GM23338 (cell line): ENCODE measurements at regions not wholly inside any gene's neighbourhood (a gene's known extent, or its start where the extent isn't known, plus 50 kb on each side); places are given as distances from the start of the nearest gene placed in this dataset.

Experiments used
- ATAC-seq: fragments of 200-7000 bp; cut with Tn5 transposase; 3 replicates; pipeline ENCODE4 v1.9.1; 2020
- DNase-seq: peaks from one replicate; pipeline ENCODE4 v3.0.0-alpha.2; 2015; ENCODE audit warnings: low spot score
- H2AFZ ChIP-seq: fragments of 200-600 bp; sonication (generic); 2 replicates; pipeline ENCODE4 v1.8.0; 2016; ENCODE audit warnings: antibody characterized with exemption, mild to moderate bottlenecking, moderate library complexity
- H3F3A ChIP-seq: fragments of 200-600 bp; sonication (generic); replicated peaks from 2 replicates; pipeline ENCODE4 v1.8.0; 2017; ENCODE audit warnings: antibody characterized with exemption, mixed run types, low read depth
- H3K27ac ChIP-seq: fragments of 200-600 bp; sonication (generic); 2 replicates; pipeline ENCODE4 v1.6.1; 2016; ENCODE audit warnings: low read depth
- H3K27me3 ChIP-seq: fragments of 200-600 bp; sonication (generic); 2 replicates; pipeline ENCODE4 v1.8.0; 2016; ENCODE audit warnings: mild to moderate bottlenecking, mixed run types, moderate library complexity; ENCODE audit not compliant: insufficient read depth
- H3K36me3 ChIP-seq: fragments of 200-600 bp; sonication (generic); 2 replicates; pipeline ENCODE4 v1.8.0; 2016; ENCODE audit warnings: mild to moderate bottlenecking; ENCODE audit not compliant: insufficient read depth
- H3K4me1 ChIP-seq: fragments of 200-600 bp; sonication (generic); 2 replicates; pipeline ENCODE4 v1.8.0; 2016; ENCODE audit warnings: mild to moderate bottlenecking, moderate library complexity; ENCODE audit not compliant: insufficient read depth
- H3K4me2 ChIP-seq: fragments of 200-600 bp; sonication (generic); 2 replicates; pipeline ENCODE4 v1.7.1; 2017; ENCODE audit warnings: mixed run types
- H3K4me3 ChIP-seq: fragments of 200-600 bp; sonication (generic); 2 replicates; pipeline ENCODE4 v1.6.1; 2016; ENCODE audit warnings: mixed run types
- H3K79me2 ChIP-seq: fragments of 200-600 bp; sonication (generic); replicated peaks from 2 replicates; pipeline ENCODE4 v1.8.0; 2017; ENCODE audit warnings: mild to moderate bottlenecking; ENCODE audit not compliant: insufficient read depth
- H3K9me2 ChIP-seq: fragments of 200-600 bp; sonication (generic); 2 replicates; pipeline ENCODE4 v1.8.0; 2017; ENCODE audit not compliant: insufficient read depth
- H4K20me1 ChIP-seq: fragments of 200-600 bp; sonication (generic); replicated peaks from 2 replicates; pipeline ENCODE4 v1.8.0; 2017; ENCODE audit warnings: mild to moderate bottlenecking; ENCODE audit not compliant: insufficient read depth
- H3K27ac Mint-ChIP-seq: 2 replicates; pipeline ENCODE4 v1.8.0; 2020; ENCODE audit warnings: inconsistent platforms, mild to moderate bottlenecking, moderate library complexity, mixed read lengths
- H3K27me3 Mint-ChIP-seq: 3 replicates; pipeline ENCODE4 v1.8.0; 2022; ENCODE audit warnings: low read depth, mild to moderate bottlenecking, moderate library complexity, mixed read lengths, inconsistent platforms; ENCODE audit not compliant: insufficient read depth, poor library complexity
- H3K36me3 Mint-ChIP-seq: 3 replicates; pipeline ENCODE4 v1.8.0; 2021; ENCODE audit warnings: low read depth, mild to moderate bottlenecking, inconsistent platforms, moderate library complexity, mixed read lengths
- H3K4me1 Mint-ChIP-seq: 3 replicates; pipeline ENCODE4 v1.8.0; 2020; ENCODE audit warnings: mild to moderate bottlenecking, inconsistent platforms, mixed read lengths
- H3K4me3 Mint-ChIP-seq: 3 replicates; pipeline ENCODE4 v1.8.0; 2021; ENCODE audit warnings: moderate library complexity, mild to moderate bottlenecking, inconsistent platforms, mixed read lengths
- H3K9me3 Mint-ChIP-seq: 3 replicates; pipeline ENCODE4 v1.8.0; 2020; ENCODE audit warnings: moderate library complexity, mild to moderate bottlenecking, inconsistent platforms, mixed read lengths
- CREB1 ChIP-seq: fragments of 250-450 bp; sonication (Bioruptor Pico); IDR thresholded peaks from 2 replicates; pipeline ENCODE4 v1.5.0; 2020; ENCODE audit warnings: low read depth, mild to moderate bottlenecking, moderate library complexity
- EZH2phosphoT487 ChIP-seq: fragments of 200-600 bp; sonication (generic); IDR thresholded peaks from one replicate; pipeline ENCODE4 v1.8.1; 2018; ENCODE audit warnings: antibody characterized with exemption; ENCODE audit not compliant: unreplicated experiment
- POLR2AphosphoS5 ChIP-seq: IDR thresholded peaks from 2 replicates; pipeline ENCODE4 v1.6.1; 2016; ENCODE audit warnings: antibody characterized with exemption, low read depth
- REST ChIP-seq: IDR thresholded peaks from one replicate; pipeline ENCODE4 v1.6.1; 2018; ENCODE audit warnings: antibody characterized with exemption; ENCODE audit not compliant: unreplicated experiment
- STAT1 ChIP-seq: IDR thresholded peaks from one replicate; pipeline ENCODE4 v1.6.1; 2016; ENCODE audit warnings: antibody characterized with exemption; ENCODE audit not compliant: unreplicated experiment
- ZNF114 ChIP-seq: fragments of 250-450 bp; sonication (Bioruptor Pico); IDR thresholded peaks from 2 replicates; pipeline ENCODE4 v1.5.0; 2020; ENCODE audit warnings: mild to moderate bottlenecking, moderate library complexity
- ZNF331 ChIP-seq: fragments of 250-450 bp; sonication (Bioruptor Pico); IDR thresholded peaks from 2 replicates; pipeline ENCODE4 v1.5.0; 2020; ENCODE audit warnings: low read depth, mild to moderate bottlenecking, moderate library complexity
- TF ChIP-seq, protein P1 (sequence below), 2 experiments: fragments of 200-600 bp in 1 of 2; sonication (generic) in 1 of 2; conservative IDR thresholded peaks; 2 replicates each; pipeline versions ENCODE4 v1.5.1 to v1.6.1; 2016 to 2017; ENCODE audit warnings: antibody characterized with exemption in 2 of 2, low read depth in 2 of 2, mild to moderate bottlenecking in 2 of 2, moderate library complexity in 1 of 2
- TF ChIP-seq, protein P2 (sequence below): IDR thresholded peaks from 2 replicates; pipeline ENCODE4 v1.6.1; 2016; ENCODE audit warnings: antibody characterized with exemption

DNA sequence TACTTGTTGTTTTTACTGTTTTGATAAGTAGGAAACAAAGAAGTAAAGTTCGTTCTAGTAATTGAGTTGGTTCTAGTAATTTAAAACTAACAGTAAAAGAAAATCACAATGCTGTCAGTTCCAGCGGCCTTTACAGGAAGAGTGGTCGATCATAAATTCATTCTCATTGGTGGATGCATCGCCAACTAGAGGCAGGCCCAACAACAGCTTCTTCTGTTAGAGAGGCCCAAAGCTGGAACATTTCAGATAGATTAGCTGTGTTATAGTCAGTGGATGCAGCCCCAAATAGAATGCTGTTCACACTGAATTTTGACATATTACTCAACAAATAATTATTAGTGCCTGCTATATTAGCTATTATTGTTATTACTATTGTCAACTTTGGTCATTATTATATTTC, 80.8 kb downstream of the ARRDC3 start:
- TF ChIP-seq, protein P1, sequence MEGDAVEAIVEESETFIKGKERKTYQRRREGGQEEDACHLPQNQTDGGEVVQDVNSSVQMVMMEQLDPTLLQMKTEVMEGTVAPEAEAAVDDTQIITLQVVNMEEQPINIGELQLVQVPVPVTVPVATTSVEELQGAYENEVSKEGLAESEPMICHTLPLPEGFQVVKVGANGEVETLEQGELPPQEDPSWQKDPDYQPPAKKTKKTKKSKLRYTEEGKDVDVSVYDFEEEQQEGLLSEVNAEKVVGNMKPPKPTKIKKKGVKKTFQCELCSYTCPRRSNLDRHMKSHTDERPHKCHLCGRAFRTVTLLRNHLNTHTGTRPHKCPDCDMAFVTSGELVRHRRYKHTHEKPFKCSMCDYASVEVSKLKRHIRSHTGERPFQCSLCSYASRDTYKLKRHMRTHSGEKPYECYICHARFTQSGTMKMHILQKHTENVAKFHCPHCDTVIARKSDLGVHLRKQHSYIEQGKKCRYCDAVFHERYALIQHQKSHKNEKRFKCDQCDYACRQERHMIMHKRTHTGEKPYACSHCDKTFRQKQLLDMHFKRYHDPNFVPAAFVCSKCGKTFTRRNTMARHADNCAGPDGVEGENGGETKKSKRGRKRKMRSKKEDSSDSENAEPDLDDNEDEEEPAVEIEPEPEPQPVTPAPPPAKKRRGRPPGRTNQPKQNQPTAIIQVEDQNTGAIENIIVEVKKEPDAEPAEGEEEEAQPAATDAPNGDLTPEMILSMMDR (conservative IDR thresholded peaks at IDR 0.05; ENCODE audit: low read depth in 2 of 2) = peak; percentile 35 to 56
- TF ChIP-seq REST = no peak

DNA sequence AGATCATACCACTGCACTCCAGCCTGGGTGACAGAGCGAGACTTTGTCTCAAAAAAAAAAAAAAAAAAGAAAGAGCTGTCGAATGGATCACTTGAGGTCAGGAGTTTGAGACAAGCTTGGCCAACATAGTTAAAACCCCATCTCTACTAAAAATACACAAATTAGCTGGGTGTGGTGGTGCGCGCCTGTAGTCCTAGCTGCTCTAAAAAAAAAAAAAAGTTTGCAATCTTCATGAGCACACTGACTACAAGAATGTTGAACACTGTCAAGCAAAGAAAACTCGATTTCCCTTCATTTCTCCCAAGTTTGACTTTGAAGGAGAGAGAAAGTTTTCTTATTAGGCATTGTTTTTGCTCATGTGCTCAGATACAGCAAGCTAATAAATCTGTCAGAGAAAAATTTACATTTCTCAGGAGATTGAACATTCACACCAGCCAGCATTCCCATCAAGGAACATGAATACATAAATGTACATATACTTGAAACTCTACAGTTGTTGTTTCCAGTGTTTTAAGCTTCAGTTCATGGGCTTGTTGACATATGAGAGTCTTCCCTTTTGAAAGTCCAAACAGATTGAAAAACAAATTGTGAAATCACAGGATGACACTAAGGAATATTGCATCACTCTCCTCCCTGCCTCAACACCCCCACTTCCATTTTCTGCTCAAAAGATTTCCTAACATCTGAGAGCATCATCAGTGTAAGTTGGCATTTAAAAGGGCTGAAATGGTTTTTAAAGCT, 81.8 kb downstream of the ARRDC3 start:
- no peak for ATAC-seq
- no peak for TF ChIP-seq STAT1
- no peak for TF ChIP-seq ZNF331 (CRISPR knock-in tag)
- TF ChIP-seq, protein P1 (conservative IDR thresholded peaks at IDR 0.05; ENCODE audit: low read depth in 2 of 2) = no peak
- TF ChIP-seq REST = no peak
- no peak for TF ChIP-seq CREB1 (CRISPR knock-in tag)
- no peak for TF ChIP-seq EZH2phosphoT487
- TF ChIP-seq, protein P2, sequence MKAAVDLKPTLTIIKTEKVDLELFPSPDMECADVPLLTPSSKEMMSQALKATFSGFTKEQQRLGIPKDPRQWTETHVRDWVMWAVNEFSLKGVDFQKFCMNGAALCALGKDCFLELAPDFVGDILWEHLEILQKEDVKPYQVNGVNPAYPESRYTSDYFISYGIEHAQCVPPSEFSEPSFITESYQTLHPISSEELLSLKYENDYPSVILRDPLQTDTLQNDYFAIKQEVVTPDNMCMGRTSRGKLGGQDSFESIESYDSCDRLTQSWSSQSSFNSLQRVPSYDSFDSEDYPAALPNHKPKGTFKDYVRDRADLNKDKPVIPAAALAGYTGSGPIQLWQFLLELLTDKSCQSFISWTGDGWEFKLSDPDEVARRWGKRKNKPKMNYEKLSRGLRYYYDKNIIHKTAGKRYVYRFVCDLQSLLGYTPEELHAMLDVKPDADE = no peak
- no peak for TF ChIP-seq POLR2AphosphoS5
- no peak for TF ChIP-seq ZNF114 (CRISPR knock-in tag)

More for the DNA sequence above, 80.8 kb downstream of the ARRDC3 start:
- H3K4me1 Mint-ChIP-seq = no peaks in the 10 kb centered on the region
- Histone ChIP-seq H3K27me3 (no peaks in the 10 kb centered on the region), H3K4me3 (no peak overlapping the region), H2AFZ (0 out of 2 replicates have a peak overlapping the region, but pooled peaks have one; percentile 1), H3K4me2 (no peak overlapping the region), H3F3A (no peaks in the 10 kb centered on the region), H3K4me1 (no peaks in the 10 kb centered on the region), H4K20me1 (no peaks in the 10 kb centered on the region), H3K79me2 (no peaks in the 10 kb centered on the region), H3K27ac (no peak overlapping the region), H3K9me2 (no peaks in the 10 kb centered on the region), H3K36me3 (no peaks in the 10 kb centered on the region)
- no peak overlapping the region for H3K27ac Mint-ChIP-seq
- no peak overlapping the region for H3K4me3 Mint-ChIP-seq
- H3K9me3 Mint-ChIP-seq = no peaks in the 10 kb centered on the region
- H3K36me3 Mint-ChIP-seq = no peaks in the 10 kb centered on the region
- DNase-seq (peak; percentile 43), ATAC-seq (peak; percentile 53)
- no peaks in the 10 kb centered on the region for H3K27me3 Mint-ChIP-seq

More for the DNA sequence above, 81.8 kb downstream of the ARRDC3 start:
- Histone ChIP-seq H2AFZ (no peak overlapping the region), H3K27me3 (no peaks in the 10 kb centered on the region), H3K27ac (no peak overlapping the region), H3K4me1 (no peaks in the 10 kb centered on the region), H3F3A (no peaks in the 10 kb centered on the region), H4K20me1 (no peaks in the 10 kb centered on the region), H3K79me2 (no peaks in the 10 kb centered on the region), H3K36me3 (no peaks in the 10 kb centered on the region), H3K9me2 (no peaks in the 10 kb centered on the region), H3K4me3 (no peak overlapping the region), H3K4me2 (no peak overlapping the region)
- Mint-ChIP-seq H3K9me3 (no peaks in the 10 kb centered on the region), H3K27me3 (no peaks in the 10 kb centered on the region), H3K27ac (no peak overlapping the region), H3K4me3 (no peak overlapping the region), H3K4me1 (no peaks in the 10 kb centered on the region), H3K36me3 (no peaks in the 10 kb centered on the region)
- no peak for DNase-seq
